ENCODE measurements at regions not wholly inside any gene's neighbourhood (a gene's known extent, or its start where the extent isn't known, plus 50 kb on each side); places are given as distances from the start of the nearest gene placed in this dataset.
"Not testable (repeated sequence)": the region's sequence is repeated elsewhere in the genome, so short reads cannot be mapped to it uniquely, and the experiment has no call there.

DNA sequence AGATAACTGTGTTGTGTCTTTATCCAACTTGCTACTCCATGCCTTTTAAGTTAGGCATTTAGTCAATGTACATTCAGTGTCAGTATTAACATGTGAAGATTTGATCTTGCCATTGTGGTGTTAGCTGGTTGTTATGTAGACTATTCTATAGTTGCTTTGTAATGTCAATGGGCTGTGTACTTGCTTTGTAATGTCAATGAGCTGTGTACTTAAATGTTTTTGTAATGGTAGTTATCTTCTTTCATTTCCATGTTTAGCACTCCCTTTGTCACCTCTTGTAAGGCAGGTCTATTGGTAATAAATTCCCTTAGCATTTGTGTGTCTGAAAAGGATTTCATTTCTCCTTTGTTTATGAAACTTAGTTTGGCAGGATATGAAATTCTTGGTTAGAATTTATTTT is 53.4 kb downstream of the MC4R start:
- no peak for DNase-seq (ENCODE audit: extremely low read depth in 1 of 11, low read depth in 9 of 11, low spot score in 4 of 11)

DNA sequence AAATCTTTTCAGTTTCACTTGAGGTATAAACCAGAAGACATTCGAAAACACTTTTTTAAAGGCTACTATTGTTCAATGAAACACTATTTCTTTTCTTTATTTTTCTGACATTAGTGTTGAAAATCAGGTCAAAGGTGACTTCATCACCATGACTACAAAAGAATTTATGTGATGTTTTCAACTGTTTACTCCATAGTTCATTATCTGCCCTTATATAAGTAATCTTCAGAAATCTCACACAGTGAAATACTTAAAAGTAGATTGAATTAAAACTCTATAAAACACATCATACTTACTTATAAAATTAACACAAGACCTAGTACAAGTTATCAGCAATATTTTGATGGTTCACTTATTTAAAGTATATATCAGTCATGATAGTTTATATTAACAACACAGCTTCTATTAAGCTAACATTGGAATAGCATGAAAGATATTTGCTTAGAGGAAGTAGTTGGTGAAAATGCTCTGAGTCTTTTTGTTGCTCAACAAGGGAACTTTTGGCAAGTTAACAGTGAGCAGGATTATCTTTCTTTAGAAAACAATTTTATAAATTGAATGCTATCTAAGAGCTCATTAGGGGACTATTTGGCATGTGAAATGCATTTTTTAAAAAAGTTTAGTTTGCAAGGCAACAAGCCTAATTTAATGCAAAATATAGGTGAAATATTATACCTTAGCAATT is 60.8 kb downstream of the MC4R start:
- no peak for DNase-seq (ENCODE audit: extremely low read depth in 1 of 11, low read depth in 9 of 11, low spot score in 4 of 11)

DNA sequence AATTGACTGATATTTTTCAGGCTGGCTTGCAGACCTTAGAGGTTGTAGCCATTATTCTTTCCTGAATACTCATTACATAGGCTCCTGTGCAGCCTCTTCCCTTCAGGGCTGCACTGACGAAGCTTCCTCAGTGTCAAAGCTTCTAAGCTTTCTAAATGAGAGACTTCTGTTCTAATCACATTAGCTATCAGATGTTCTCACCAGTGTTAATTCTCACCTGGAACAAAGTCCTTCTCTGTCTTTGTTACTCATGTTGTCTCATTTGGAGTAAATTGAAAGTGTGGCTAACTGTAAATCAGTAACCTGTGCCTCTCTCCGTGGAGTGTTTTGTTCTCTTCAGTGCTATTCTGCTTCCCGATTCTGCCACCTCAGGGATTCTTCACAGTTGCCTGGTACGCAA is 76.9 kb downstream of the MC4R start:
- peak in 4 of 11 donors; percentile 5 to 37 (median 16) for DNase-seq (ENCODE audit: extremely low read depth in 1 of 11, low read depth in 9 of 11, low spot score in 4 of 11)

DNA sequence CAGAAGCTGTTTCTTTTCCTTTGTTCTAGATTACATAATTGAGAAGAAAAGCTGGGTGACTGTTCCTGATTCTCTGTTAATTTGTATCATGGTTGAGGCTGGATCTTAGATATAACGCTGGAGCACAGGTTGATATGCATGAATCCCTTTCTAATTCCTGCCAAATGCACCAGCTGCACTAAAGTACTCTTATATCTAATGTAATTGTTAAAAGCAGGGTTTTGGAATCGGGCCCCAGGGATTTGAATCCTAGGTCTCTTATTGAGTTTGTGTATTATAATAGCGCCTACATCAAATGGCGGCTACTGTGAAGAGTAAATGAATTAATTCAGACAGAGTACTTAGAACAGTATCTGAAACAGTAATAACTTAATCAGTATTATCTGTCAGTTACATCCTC is 80.4 kb downstream of the MC4R start:
- DNase-seq (ENCODE audit: extremely low read depth in 1 of 11, low read depth in 9 of 11, low spot score in 4 of 11): no peak

DNA sequence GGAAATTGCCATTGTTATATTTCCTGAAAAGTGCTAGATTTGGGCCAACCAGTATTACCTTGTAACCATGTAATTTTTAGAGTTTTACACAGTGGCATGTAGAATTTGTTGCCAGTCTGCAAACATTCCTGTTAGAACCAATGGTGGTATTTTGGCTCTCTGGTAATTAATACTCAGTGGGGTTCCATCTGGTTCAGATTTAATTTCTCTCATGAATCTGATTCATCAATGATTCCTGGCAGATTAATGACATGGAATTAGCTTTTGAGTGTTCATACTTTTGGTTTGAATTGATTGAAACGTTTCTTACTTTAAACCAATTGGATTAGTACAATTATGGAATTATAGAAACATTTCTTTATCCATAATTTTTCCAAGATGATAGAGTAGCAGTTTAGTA is 93.2 kb downstream of the MC4R start:
- DNase-seq (ENCODE audit: extremely low read depth in 1 of 11, low read depth in 9 of 11, low spot score in 4 of 11): no peak

DNA sequence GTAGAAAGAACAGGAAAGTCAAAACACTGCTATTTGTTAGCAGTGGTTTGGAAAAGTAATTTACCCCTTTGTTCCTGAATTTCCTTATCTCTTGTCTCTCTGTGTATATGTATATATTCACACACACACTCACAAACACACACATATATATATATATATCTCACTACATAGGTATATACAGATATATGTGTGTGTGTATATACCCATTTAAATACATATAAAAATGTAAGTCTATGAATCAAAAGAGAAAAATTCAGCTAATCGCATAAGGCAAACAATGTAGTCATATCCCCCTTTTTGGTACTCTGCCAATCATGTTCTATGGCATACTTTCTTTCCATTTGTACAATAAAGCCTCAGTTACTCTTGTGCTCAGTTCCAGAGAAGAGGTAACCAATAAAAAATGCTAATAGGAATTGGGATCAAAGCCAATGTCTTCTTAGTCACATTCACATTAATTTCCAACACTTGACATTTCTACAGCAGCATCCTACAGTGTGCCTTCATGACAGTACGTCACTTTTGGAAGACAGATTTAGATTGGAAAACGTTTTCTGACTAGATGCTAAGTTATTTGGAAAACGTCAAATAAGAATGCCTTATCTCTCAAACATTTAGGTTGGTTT is 94.6 kb downstream of the MC4R start:
- DNase-seq (ENCODE audit: extremely low read depth in 1 of 11, low read depth in 9 of 11, low spot score in 4 of 11): no peak

DNA sequence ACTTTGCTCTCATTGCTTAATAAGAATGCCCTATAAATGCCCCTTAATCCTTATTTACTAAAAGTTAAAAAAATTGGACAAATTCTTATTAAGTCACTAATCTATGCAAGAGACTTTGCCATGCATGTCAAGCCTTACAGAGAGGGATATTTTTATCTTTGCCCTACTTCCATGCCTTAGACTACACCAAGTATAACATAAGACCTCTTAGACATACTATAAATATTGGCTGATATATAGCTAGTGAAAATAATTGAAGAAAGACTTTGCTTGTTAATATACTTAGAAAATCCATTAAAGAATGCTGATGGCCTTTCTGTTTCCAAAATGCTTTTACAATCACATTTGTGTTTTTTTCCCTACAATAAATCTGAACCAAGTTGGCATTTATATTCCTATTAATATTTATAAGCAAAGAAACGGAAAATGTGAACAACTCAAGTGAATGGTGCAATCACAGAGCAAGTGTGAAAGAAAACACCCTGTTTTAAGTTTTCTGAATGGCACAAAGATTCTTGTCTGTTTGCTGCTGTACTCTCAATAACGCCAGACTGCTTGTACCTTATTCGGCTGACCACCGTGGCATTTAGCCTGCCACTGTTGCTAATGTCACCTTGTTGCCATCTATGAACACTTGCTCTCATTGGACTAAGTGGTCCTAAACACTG is 105.0 kb downstream of the MC4R start:
- no peak for DNase-seq (ENCODE audit: extremely low read depth in 1 of 11, low read depth in 9 of 11, low spot score in 4 of 11)

DNA sequence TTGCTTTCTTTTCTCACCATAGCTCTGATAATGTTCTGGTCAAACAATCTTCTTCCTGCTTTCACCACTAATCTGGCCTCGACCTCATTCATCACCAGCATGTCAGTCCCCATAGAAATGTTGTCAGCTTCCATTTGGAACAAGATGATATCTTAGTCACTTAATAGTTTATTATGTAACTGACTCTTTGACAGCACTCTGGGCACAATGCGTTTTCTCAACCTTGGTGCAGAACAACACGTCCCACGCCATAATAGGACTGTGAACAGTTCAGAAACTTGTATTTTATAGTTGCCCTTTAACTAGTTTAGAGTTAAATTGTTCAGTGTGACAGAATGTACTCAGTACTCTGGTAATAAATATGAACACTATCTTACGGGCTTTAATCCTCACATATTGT is 106.0 kb downstream of the MC4R start:
- DNase-seq (ENCODE audit: extremely low read depth in 1 of 11, low read depth in 9 of 11, low spot score in 4 of 11): no peak

DNA sequence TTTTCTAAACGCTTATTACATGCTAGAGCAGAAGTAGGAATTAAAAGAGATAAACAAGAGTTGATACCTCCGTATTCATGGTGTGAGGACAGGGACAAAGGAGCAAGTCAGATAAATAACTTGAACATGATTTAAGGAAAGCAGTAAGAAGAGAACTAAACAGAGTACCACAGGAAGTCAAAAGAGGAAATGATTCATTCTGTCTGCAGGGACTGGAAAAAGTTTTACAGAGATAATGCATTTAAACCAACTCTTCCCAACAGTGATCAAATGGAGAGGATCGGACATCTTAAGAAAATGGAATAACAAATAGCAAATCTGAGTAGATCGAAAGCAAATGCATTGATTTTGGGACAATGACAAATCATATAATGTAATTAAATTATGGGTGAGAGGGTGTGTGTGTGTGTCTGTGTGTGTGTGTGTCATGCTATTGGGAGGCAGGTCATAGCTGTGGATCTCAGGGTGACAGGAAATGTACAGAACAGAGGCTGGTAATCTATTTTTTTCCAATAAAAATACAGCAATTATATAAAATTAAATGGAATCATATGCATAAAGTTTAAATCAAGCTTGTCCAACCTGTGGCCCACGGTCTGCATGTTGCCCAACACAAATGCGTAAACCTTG is 113.4 kb downstream of the MC4R start:
- no peak for DNase-seq (ENCODE audit: extremely low read depth in 1 of 11, low read depth in 9 of 11, low spot score in 4 of 11)

DNA sequence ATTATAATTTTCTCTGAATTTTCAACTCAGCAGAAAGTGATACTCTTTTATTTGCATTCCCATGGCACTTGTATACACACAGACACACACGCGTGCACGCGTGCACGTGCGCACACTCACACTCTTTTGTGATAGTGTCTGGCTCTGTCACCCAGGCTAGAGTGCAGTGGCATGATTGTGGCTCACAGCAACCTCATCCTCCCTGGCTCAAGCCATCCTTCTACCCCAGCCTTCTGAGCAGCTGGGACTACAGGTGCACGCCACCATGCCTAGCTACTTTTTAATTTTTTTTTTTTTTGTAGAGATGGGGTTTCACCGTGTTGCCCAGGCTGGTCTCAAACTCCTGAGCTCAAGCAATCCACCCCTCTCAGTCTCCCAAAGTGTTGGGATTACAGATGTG is 123.2 kb downstream of the MC4R start:
- no peak for DNase-seq (ENCODE audit: extremely low read depth in 1 of 11, low read depth in 9 of 11, low spot score in 4 of 11)

DNA sequence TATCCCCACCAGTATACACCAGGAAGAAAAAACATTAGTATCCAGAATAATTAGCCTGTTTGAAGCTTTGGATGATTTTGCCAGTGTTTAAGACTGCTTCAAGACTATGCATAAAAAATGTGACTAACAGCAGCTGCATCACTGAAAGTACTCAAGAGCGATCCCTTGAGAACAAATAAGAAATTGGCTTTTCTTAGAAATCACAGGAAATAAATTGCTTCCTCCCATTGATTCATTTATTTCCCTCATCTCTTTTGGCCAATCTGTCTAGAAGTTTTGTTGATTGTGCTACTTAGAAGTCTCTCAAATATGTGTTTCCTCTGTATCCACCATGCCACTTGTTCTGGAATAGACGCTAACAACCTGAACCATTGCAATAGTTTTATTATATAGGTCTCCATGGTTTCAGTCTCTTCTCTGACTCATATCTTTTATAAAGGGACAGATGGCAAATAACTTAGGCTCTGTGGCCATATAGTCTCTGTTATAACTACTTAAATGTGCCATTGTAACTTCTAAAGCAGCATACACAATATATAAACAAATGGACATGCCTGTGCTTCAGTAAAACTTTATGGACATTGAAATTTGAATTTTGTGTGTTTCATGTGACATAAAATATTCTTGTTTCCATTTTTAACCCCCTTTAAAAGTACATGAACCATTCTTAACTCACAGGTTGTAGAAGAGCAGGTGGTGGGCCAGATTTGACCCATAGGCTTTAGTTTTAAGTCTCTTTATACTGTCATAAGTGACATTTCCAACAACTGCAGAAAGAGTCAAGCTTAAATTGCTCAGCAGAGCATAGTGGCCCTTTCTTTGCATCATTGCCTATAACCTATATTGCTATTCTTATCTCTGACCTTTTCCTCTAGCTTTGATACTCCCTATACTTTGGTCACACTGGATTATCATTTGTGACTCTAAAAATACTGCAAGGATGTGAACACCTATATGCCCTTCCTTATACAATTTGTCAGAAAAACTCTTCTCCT is 123.9 kb downstream of the MC4R start:
- DNase-seq (ENCODE audit: extremely low read depth in 1 of 11, low read depth in 9 of 11, low spot score in 4 of 11): no peak

DNA sequence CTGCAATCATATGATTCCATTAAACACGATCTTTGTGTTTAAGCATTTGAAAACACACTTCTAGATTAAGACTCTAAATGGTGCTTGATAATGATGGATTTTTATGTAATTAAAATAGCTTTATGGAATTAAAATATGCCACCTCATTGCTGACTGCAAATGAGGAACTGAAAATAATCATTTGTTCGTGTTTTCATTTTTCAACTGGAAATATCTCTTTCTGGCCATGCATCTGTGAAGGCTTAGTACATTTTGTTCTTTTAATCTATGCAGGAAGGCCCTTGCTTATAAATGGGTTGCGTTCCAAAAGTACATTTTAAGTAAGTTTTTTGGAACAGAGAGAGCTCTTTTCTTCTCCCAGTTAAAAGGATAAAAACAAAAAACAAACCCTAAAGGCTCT is 125.5 kb downstream of the MC4R start:
- DNase-seq (ENCODE audit: extremely low read depth in 1 of 11, low read depth in 9 of 11, low spot score in 4 of 11): no peak

DNA sequence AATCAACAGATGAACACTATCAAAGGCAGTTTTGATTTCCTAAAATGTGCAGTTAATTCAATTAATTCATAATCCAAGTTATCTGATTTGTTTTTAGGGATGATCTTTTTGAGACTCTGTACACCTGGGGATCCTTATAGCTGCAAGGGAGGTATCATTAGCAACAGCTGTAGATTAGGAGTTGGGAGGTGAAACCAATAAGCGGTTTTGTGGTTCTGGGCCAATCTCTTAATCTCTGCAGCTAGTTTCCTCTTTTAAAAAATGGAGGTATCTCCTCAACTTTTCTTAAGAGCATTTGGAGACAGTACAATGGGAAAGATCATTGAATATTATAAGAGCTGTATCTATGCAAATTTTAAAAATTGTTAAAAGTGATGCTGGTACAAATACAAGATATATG is 126.0 kb downstream of the MC4R start:
- no peak for DNase-seq (ENCODE audit: extremely low read depth in 1 of 11, low read depth in 9 of 11, low spot score in 4 of 11)

DNA sequence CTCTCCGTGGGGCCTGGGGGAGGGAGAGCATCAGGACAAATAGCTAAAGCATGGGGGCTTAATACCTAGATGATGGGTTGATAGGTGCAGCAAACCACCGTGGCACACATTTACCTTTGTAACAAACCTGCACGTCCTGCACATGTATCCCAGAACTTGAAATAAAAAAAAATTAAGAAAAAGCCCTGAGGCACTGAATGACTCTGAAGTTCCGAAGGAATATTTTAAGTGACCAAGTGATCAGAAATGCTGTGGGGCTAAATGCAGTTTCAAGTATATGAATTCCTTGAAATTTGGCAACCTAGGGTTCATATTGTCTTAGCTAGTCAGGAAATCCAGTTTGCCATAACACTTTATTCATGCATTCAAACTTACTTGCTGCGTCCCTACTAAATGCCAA is 127.5 kb downstream of the MC4R start:
- no peak for DNase-seq (ENCODE audit: extremely low read depth in 1 of 11, low read depth in 9 of 11, low spot score in 4 of 11)

DNA sequence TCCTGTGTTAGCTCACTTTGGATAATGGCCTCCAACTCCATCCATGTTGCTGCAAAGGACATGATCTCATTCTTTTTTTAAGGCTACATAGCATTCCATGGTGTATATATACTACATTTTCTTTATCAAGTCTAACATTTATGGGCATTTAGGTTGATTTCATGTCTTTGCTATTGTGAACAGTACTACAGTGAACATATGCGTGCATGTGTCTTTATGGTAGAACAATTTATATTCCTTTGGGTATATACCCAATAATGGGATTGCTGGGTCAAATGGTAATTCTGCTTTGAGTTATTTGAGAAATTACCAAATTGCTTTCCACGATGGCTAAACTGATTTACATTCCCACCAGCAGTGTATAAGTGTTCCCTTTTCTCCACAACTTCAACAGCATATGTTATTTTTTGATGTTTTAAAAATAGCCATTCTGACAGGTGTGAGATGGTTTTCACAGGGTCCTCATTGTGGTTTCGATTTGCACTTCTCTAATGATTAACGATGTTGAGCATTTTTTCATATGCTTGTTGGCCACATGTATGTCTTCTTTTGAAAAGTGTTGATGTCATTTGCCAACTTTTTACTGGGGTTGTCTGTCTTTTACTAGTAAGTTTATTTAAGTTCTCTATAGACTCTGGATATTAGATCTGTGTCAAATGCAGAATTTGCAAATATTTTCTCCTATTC is 133.4 kb downstream of the MC4R start:
- not testable (repeated sequence) for DNase-seq (ENCODE audit: extremely low read depth in 1 of 11, low read depth in 9 of 11, low spot score in 4 of 11)

DNA sequence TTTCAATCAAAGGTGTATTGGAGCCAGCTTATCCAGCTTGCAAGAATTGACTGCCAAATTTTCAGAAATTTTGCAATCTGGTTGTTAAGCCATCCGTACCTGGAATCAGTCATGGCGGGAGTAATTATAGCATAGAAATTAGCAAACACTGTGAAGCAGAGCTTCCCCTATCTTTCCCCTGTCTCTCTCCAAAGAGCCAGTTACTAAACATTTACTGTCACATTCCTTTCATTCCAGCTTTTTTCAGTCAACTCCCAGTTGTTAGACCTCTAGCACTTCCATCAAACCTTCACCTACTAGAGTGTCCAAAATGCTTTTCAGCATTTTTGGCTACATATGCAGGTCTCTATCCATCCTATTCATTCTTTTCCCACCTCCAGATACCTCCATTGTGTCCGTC is 137.4 kb downstream of the MC4R start:
- DNase-seq (ENCODE audit: extremely low read depth in 1 of 11, low read depth in 9 of 11, low spot score in 4 of 11): no peak

DNA sequence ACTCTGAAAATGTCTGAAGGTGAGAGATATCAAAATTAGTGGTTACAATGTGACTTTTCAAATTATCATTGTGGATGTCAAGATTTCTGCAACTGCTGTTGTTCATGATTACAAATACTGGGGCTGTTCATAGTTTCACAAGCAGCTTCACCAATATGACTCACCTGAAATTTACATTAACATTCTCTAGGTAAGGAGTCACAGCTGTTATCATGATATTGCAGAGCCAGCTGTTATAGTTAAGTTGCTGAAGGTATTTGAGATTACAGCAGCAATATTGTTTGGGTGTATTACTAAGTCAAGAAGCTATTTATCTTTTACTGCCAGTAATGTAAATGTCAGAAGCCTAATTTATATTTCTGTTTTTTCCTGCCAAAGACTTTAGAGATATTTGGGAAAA is 140.0 kb downstream of the MC4R start:
- no peak for DNase-seq (ENCODE audit: extremely low read depth in 1 of 11, low read depth in 9 of 11, low spot score in 4 of 11)

All from renal cortex interstitium (tissue), 11 donors.